GM04504 (cell line): ENCODE measurements at regions not wholly inside any gene's neighbourhood (a gene's known extent, or its start where the extent isn't known, plus 50 kb on each side); places are given as distances from the start of the nearest gene placed in this dataset.

Source experiments
- DNase-seq: peaks from one replicate; pipeline ENCODE4 v3.0.0-alpha.2; 2012; ENCODE audit warnings: low read depth

DNA sequence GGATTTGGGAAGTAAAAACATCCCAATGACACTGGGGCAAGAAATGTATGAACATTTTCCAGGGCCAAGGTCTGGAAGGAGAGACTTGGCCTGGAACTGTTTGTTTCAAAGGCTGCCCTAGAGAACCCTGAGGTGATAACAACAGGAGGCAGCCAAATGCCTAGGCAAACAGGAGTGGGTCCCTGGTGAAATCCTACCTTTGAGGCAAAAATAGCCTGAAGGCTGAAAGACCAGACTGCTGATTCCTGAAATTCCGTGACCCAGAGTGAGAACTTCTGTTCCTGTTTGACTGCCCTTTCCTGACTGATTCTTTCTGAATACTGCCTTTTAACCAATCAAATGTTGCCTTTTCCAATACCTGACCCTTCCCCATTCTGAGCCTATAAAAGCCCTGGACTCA, 196.4 kb downstream of the NSUN3 start:
- no peak for DNase-seq

DNA sequence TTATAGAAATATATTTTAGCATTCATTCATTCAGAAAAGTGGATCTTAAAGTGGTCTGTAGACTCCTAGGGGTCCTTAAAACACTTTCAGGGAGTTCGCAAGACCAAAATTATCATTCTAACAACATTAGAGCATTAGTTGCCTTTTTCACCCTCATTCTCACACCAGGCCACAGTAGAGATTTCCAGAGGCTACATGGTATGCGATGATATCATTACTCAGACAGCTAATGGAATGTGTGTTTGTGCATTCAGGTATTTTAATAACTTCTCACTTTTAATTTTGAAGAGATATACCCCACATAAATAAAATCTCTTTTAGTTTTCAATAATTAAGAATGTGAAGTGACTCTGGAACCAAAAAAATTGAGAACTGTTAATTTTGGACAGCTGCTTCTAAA, 206.9 kb downstream of the NSUN3 start:
- no peak for DNase-seq

- no peak for DNase-seq
Observed at GRCh38 chr3:94272016-94272415, 209.2 kb downstream of the NSUN3 start.

DNA sequence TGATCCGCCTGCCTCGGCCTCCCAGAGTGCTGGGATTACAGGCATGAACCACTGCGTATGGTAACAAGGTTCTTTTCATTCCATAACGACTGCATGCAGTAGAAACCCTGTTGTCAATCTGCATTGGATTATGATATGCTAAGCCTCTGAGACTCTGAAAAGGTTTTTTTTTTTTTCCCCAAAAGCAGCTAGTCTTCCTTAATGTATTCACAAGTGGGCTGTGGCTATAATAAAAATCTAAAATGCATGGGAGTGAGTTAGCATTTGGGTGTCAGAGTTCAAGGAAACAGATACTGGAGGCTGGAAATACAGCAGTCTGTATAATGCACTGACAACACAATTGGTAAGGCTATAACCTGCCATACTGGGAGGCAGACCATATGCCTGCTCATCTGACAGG, 218.1 kb downstream of the NSUN3 start:
- no peak for DNase-seq

- no peak for DNase-seq
Observed at GRCh38 chr3:94285872-94286271, 223.0 kb downstream of the NSUN3 start.

- DNase-seq: no peak
Observed at GRCh38 chr3:94291686-94292085, 228.8 kb downstream of the NSUN3 start.

DNA sequence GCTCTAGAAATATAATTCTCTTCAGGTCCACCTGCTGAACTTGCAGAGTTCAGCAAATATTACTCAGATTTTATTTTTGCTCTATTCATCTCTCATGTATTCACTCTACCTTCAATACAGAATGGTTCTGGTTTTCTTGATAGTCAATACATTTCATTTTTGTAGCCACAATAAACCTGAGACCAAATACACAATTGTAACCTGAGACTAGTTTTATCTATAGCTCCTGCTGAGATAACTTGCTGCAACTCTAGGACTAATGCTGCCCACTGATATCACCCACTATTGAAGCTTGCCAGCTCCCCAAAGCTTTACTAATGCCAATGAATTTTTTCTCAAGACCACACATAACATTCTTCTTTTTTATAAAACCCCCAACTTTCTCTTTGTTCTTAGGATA, 229.3 kb downstream of the NSUN3 start:
- no peak for DNase-seq

DNA sequence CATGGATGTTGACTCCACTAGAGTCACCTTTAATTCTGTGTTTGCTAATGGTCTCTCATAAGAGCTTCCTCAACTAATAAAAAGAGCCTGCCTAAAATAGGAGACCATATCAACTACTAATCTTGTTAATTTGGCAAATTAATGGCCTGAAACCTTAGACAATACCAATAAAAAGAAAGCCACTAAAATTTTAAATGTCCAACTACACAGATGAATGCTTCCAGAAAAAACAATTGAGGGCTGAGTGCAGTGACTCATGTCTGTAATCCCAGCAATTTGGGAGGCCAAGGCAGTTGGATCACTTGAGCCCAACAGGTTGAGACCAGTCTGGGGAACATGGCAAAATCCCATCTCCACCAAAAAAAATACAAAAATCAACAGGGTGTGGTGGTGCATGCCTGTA, 230.9 kb downstream of the NSUN3 start:
- DNase-seq: no peak

DNA sequence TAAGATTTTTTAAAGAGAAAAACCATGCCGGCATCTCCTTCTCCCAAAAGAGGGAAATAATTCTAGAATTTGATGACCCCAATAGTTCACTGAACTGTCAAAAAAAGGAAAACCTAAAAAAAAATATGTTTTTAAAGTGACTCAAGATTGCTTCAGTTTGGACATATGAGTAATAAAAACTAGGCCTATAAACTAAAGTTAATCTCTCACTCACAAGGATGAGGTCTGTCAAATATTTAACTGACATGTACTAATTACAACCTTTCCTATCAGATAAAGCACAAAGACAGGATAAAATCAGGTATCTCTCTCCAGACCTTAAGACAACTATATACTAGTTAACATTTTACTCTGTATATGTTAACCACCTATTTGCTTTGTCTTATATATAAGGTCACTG, 231.9 kb downstream of the NSUN3 start:
- no peak for DNase-seq

- DNase-seq: no peak
Observed at GRCh38 chr3:94299716-94300115, 236.9 kb downstream of the NSUN3 start.

- no peak for DNase-seq
Observed at GRCh38 chr3:94301366-94301765, 238.5 kb downstream of the NSUN3 start.

- DNase-seq: no peak
Observed at GRCh38 chr3:94303266-94303665, 240.4 kb downstream of the NSUN3 start.

GRCh38 chr3:94303897-94304296, 241.0 kb downstream of the NSUN3 start:
- no peak for DNase-seq

DNA sequence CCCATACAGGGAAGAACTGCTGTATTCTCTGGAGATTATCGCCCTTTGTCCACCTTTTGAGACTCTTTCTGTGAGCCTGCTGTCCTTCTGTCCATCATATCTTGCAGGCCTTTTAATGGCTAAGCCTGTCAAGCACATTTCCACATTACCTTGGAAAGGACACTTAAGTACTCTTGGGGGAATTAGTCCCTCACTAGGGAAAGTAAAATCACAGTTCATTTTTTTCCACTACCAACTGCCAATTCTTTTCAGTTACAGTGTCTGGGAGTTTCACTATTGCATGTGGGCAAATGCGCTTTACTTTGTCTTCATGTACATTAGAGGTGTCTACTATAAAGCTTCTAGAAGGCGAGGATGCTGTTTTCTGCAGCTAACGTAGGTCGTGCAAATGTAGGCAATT, 242.1 kb downstream of the NSUN3 start:
- no peak for DNase-seq

- no peak for DNase-seq
Observed at GRCh38 chr3:94305835-94306611, 243.2 kb downstream of the NSUN3 start.

GRCh38 chr3:94307588-94307987, 244.7 kb downstream of the NSUN3 start:
- no peak for DNase-seq

- no peak for DNase-seq
Observed at GRCh38 chr3:94308767-94309166, 245.9 kb downstream of the NSUN3 start.

DNA sequence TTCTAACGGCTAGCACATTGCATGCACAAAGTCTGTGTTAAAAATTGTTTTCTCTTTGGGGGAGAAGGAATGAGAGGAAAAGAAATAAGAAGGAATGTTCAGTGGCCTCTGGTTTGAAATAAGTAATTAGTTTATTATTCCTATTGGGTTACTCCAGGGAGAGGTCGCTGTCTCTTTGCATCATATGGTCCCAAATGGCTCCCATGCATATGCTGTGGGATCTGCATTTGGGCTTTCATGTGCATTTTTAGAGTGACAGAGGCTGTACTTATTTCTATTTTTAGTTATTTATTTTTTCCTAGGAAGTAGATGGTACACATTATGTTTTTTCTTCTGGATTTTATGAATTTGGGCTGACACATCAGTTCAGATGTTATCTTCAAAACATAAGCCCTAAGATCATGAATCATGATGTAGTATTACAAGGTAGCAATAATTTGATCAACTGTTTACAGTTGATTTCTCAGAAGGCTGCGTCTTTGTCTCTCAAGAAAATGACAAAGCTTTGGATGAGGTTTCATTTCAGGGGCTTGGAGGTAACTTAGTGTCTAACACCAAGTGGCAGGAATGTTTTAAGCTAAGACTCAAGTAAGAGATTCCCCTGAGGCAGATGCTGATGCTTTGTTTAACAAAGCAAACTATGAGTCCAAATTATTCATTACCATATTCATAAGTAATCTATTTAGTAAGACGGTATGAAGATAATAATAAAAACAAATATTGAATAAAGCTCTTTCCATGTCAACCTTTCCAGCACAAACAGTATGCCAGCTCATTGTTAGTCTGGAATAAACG, 247.7 kb downstream of the NSUN3 start:
- DNase-seq: no peak

- DNase-seq: no peak
Observed at GRCh38 chr3:94311651-94312050, 248.8 kb downstream of the NSUN3 start.

- DNase-seq: no peak
Observed at GRCh38 chr3:94314218-94314883, 251.5 kb downstream of the NSUN3 start.

GRCh38 chr3:94317017-94317416, 254.2 kb downstream of the NSUN3 start:
- no peak for DNase-seq

GRCh38 chr3:94323596-94323995, 260.7 kb downstream of the NSUN3 start:
- DNase-seq: no peak

DNA sequence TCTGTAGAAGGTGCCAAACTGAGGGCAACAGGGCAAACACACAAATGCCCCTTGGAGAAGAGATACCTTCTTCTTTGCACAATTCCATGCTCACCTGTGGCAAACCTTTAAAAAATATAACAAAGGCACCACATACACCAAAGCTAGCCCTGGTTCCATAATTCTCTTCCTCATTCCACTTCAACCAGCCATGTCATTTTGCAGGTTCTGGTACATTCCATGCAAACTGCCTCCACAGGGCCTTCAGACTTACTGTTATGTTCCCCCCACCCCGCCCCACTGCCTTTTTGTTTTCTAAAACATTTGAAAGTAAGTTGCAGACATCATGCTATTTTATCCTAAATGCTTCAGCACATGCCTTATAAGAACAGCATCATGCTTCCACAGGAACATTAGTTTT, 269.0 kb downstream of the NSUN3 start:
- DNase-seq: no peak
